Coronary artery (tissue), 2 donors: ENCODE measurements at regions not wholly inside any gene's neighbourhood (a gene's known extent, or its start where the extent isn't known, plus 50 kb on each side); places are given as distances from the start of the nearest gene placed in this dataset.

Experiments
- DNase-seq: peaks from one replicate; pipeline ENCODE4 v3.0.0-alpha.2; 2017; ENCODE audit warnings: low spot score
- H3K27ac ChIP-seq, 2 donors: fragments of 200-600 bp; sonication (generic); one replicate each; pipeline ENCODE4 v1.5.1; 2016 to 2019
- H3K4me3 ChIP-seq: fragments of 200-600 bp; sonication (generic); 2 replicates; pipeline ENCODE4 v1.5.1; 2016; ENCODE audit warnings: mild to moderate bottlenecking, moderate library complexity
- TF ChIP-seq, protein P1 (sequence below): fragments of 200-600 bp; sonication (generic); IDR thresholded peaks from one replicate; pipeline ENCODE4 v1.5.1; 2019; ENCODE audit warnings: antibody characterized with exemption

DNA sequence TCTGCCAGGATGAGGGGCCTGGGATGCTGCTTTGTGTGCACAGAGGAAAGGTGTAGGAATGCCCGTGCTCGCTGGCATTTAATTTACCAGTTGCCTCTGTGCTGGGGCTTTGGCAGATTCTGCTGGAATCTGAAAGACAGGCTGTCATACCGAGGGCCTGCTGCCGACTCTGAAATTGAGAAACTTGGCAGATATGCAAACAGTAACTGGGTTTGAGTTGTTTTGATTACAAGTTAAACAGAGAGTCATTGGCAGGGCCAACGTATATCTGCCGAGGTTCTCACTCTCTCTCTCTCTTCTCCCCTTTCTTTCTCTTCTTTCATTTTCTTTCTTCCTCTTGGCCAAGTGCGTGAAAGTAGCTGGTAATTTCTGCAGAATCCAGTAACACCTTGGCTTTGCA is 618.7 kb downstream of the VRK1 start:
- no peak for DNase-seq
- Histone ChIP-seq H3K4me3 (no peak overlapping the region), H3K27ac (no peak overlapping the region)
- TF ChIP-seq, protein P1, sequence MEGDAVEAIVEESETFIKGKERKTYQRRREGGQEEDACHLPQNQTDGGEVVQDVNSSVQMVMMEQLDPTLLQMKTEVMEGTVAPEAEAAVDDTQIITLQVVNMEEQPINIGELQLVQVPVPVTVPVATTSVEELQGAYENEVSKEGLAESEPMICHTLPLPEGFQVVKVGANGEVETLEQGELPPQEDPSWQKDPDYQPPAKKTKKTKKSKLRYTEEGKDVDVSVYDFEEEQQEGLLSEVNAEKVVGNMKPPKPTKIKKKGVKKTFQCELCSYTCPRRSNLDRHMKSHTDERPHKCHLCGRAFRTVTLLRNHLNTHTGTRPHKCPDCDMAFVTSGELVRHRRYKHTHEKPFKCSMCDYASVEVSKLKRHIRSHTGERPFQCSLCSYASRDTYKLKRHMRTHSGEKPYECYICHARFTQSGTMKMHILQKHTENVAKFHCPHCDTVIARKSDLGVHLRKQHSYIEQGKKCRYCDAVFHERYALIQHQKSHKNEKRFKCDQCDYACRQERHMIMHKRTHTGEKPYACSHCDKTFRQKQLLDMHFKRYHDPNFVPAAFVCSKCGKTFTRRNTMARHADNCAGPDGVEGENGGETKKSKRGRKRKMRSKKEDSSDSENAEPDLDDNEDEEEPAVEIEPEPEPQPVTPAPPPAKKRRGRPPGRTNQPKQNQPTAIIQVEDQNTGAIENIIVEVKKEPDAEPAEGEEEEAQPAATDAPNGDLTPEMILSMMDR, result no peak

- DNase-seq, result no peak
- Histone ChIP-seq H3K27ac (no peak overlapping the region), H3K4me3 (no peak overlapping the region)
- TF ChIP-seq, protein P1, result no peak
Measured at GRCh38 chr14:97416550-97416949, 619.4 kb downstream of the VRK1 start.

- TF ChIP-seq, protein P1, result no peak
- DNase-seq, result no peak
- H3K27ac ChIP-seq, result no peak overlapping the region
- H3K4me3 ChIP-seq, result no peak overlapping the region
Measured at GRCh38 chr14:97417331-97417730, 620.1 kb downstream of the VRK1 start.

DNA sequence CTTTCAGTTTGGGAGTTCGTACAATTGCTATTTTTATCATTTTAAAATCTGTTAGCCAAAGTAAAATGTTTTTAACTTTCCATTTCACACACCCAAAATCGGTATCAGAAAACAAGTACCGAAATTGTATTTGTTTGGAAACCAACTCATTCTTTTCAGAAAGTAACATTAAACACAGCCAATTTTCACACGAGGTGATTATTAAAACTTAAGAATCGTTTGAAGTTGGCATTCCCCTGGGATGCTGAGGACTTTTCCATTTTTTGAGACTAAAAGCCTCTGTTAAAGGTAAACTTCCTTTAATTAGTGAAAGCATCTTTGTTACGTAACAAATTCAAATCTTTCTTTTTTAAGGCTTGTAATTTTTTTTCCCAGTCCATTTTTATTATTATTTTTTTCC is 623.0 kb downstream of the VRK1 start:
- TF ChIP-seq, protein P1, result no peak
- no peak overlapping the region for H3K27ac ChIP-seq
- DNase-seq, result no peak
- no peak overlapping the region for H3K4me3 ChIP-seq

- Histone ChIP-seq H3K4me3 (no peak overlapping the region), H3K27ac (no peak overlapping the region)
- DNase-seq, result no peak
- TF ChIP-seq, protein P1, result no peak
Measured at GRCh38 chr14:97426776-97427175, 629.6 kb downstream of the VRK1 start.

- Histone ChIP-seq H3K27ac (no peak overlapping the region), H3K4me3 (no peak overlapping the region)
- no peak for DNase-seq
- TF ChIP-seq, protein P1, result no peak
Measured at GRCh38 chr14:97428808-97429440, 631.7 kb downstream of the VRK1 start.

- TF ChIP-seq, protein P1, result no peak
- H3K27ac ChIP-seq, result no peak overlapping the region
- no peak for DNase-seq
- H3K4me3 ChIP-seq, result no peak overlapping the region
Measured at GRCh38 chr14:97432586-97432985, 635.4 kb downstream of the VRK1 start.
